DND-41 (cell line): ENCODE measurements at regions not wholly inside any gene's neighbourhood (a gene's known extent, or its start where the extent isn't known, plus 50 kb on each side); places are given as distances from the start of the nearest gene placed in this dataset.

Experiments
- ATAC-seq: fragments of 200-7000 bp; cut with Tn5 transposase; 3 replicates; pipeline ENCODE4 v1.9.1; 2021; ENCODE audit warnings: low read depth; ENCODE audit not compliant: insufficient read depth
- DNase-seq: peaks from one replicate; pipeline ENCODE4 v3.0.0-alpha.2; 2020
- H2AFZ ChIP-seq: 2 replicates; pipeline ENCODE4 v1.6.0; 2012; ENCODE audit warnings: low read depth, low read length
- H3K27ac ChIP-seq: 2 replicates; pipeline ENCODE4 v1.5.1; 2012; ENCODE audit warnings: low read length, inconsistent platforms
- H3K27me3 ChIP-seq: fragments of 200-600 bp; sonication (generic); 2 replicates; pipeline ENCODE4 v1.6.0; 2012; ENCODE audit warnings: low read length, mild to moderate bottlenecking, inconsistent platforms; ENCODE audit not compliant: insufficient read depth, poor library complexity
- H3K36me3 ChIP-seq: 2 replicates; pipeline ENCODE4 v1.5.1; 2012; ENCODE audit warnings: low read length, inconsistent platforms; ENCODE audit not compliant: insufficient read depth
- H3K4me1 ChIP-seq: 2 replicates; pipeline ENCODE4 v1.5.1; 2012; ENCODE audit warnings: mild to moderate bottlenecking, low read length; ENCODE audit not compliant: insufficient read depth
- H3K4me2 ChIP-seq: 2 replicates; pipeline ENCODE4 v1.6.0; 2012; ENCODE audit warnings: mild to moderate bottlenecking, moderate library complexity, low read length, inconsistent platforms; ENCODE audit not compliant: insufficient read depth
- H3K4me3 ChIP-seq, 2 experiments: fragments of 200-600 bp in 1 of 2; shearing (Covaris generic) in 1 of 2; 2 replicates each; pipeline ENCODE4 v1.5.1; 2012 to 2016; ENCODE audit warnings: inconsistent platforms in 2 of 2, low read length in 2 of 2, mild to moderate bottlenecking in 2 of 2, low read depth in 1 of 2, moderate library complexity in 1 of 2
- H3K79me2 ChIP-seq: 2 replicates; pipeline ENCODE4 v1.6.0; 2012; ENCODE audit warnings: low read length, inconsistent platforms; ENCODE audit not compliant: insufficient read depth
- H3K9ac ChIP-seq: 2 replicates; pipeline ENCODE4 v1.6.0; 2012; ENCODE audit warnings: low read depth, mild to moderate bottlenecking, inconsistent platforms, low read length, moderate library complexity
- H3K9me3 ChIP-seq: 2 replicates; pipeline ENCODE4 v1.5.1; 2012; ENCODE audit warnings: low read length, moderate library complexity, mild to moderate bottlenecking, inconsistent platforms; ENCODE audit not compliant: insufficient read depth, severe bottlenecking
- H4K20me1 ChIP-seq: 2 replicates; pipeline ENCODE4 v1.6.0; 2012; ENCODE audit warnings: low read length; ENCODE audit not compliant: insufficient read depth
- EZH2 ChIP-seq: IDR thresholded peaks from 3 replicates; pipeline ENCODE4 v1.6.1; 2012; ENCODE audit warnings: borderline replicate concordance, low read depth, mild to moderate bottlenecking, moderate library complexity, low read length, inconsistent platforms; ENCODE audit not compliant: severe bottlenecking
- TF ChIP-seq, protein P1 (sequence below): IDR thresholded peaks from 2 replicates; pipeline ENCODE4 v1.5.1; 2012; ENCODE audit warnings: borderline replicate concordance, low read length, moderate library complexity, mild to moderate bottlenecking; ENCODE audit not compliant: poor library complexity, severe bottlenecking; ENCODE audit errors: extremely low read depth

DNA sequence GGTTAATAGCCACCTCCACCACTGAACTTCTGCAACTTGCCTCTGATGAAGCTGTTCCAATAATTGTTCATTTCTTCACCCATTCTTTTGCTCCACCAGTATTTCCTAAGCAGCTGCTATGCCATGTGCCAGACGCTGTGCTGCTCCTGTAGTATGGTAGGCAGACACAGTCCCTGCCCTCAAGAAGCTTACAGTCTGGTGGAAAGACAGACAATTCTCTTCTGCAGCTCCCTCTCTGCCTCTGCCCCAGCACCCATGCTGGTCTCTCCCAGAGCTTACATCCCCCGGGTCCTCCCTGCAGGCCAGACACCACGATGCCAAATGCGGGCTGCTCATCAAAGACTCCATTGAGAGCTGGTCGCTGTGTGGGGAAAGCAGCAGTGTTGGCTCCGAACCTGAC, 111.6 kb upstream of the ESRRB start:
- ATAC-seq, result no peak

DNA sequence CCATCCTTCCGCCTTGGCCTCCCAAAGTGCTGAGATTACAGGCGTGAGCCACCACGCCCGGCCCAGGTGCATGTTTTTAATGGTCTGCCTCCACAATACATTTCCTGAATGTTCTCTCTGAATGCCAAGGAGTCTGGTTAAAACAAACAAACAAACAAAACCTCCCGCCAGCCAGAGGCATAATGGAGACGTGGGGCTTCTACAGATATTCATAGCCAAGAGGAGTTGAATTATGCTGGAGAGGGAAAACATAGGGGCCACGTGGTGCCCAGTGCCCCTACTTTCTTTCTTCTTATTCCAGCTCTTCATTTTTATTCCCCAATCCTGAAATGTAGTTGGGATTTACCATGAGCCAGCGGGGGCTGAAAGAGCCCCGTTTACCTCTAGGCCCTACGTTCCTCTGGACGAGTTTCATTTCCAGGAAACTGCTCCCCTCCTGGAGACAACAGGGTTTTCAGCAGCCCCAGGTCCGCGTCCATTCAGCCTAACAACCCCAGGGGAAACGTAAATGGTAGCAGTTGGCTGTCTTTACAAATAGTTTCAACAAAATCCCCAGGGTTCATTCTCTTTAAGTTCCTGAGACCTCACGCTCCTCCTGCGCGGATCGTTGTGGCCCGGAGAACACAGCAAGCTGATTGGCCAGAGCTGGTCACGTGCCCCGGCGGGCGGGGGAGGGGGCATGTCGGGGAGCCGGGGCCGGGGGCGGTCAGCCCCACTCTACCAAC, 108.5 kb upstream of the ESRRB start:
- Histone ChIP-seq H2AFZ (no peak overlapping the region), H3K36me3 (no peaks in the 10 kb centered on the region), H3K79me2 (no peaks in the 10 kb centered on the region), H3K4me1 (no peaks in the 10 kb centered on the region), H3K27ac (no peak overlapping the region), H3K4me3 (no peak overlapping the region), H4K20me1 (no peaks in the 10 kb centered on the region), H3K4me2 (no peak overlapping the region), H3K9me3 (no peaks in the 10 kb centered on the region), H3K27me3 (no peaks in the 10 kb centered on the region), H3K9ac (no peak overlapping the region)
- TF ChIP-seq, protein P1, sequence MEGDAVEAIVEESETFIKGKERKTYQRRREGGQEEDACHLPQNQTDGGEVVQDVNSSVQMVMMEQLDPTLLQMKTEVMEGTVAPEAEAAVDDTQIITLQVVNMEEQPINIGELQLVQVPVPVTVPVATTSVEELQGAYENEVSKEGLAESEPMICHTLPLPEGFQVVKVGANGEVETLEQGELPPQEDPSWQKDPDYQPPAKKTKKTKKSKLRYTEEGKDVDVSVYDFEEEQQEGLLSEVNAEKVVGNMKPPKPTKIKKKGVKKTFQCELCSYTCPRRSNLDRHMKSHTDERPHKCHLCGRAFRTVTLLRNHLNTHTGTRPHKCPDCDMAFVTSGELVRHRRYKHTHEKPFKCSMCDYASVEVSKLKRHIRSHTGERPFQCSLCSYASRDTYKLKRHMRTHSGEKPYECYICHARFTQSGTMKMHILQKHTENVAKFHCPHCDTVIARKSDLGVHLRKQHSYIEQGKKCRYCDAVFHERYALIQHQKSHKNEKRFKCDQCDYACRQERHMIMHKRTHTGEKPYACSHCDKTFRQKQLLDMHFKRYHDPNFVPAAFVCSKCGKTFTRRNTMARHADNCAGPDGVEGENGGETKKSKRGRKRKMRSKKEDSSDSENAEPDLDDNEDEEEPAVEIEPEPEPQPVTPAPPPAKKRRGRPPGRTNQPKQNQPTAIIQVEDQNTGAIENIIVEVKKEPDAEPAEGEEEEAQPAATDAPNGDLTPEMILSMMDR, result no peak
- TF ChIP-seq EZH2, result no peak
- no peak for ATAC-seq
- no peak for DNase-seq

More for the DNA sequence above, 111.6 kb upstream of the ESRRB start:
- H3K4me2 ChIP-seq, result no peak overlapping the region
- no peak overlapping the region for H3K4me3 ChIP-seq
- H3K9ac ChIP-seq, result no peak overlapping the region
- no peaks in the 10 kb centered on the region for H3K36me3 ChIP-seq
- H3K79me2 ChIP-seq, result no peaks in the 10 kb centered on the region
- H3K27ac ChIP-seq, result no peak overlapping the region
- no peaks in the 10 kb centered on the region for H3K27me3 ChIP-seq
- no peaks in the 10 kb centered on the region for H3K4me1 ChIP-seq
- TF ChIP-seq EZH2, result no peak
- TF ChIP-seq, protein P1, result no peak
- no peak overlapping the region for H2AFZ ChIP-seq
- no peaks in the 10 kb centered on the region for H3K9me3 ChIP-seq
- no peaks in the 10 kb centered on the region for H4K20me1 ChIP-seq
- no peak for DNase-seq

DNA sequence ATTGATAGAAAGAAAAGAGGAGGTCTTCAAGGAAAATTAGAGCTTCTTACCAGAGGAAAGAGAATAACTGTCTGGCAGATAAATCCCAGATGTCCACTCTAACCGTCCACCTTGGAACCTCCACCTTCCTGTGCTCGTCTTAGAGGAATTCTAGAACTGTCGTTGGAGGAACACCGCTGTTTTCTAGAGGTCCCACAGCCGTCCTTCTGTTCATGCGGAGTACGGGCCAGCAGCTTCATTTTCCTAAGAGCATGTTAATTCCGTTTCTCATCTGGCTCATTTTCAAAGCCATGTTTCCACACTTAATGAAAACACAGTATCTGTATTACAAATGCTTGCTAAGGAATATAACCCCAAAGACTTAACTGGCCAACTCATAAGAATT, 107.9 kb upstream of the ESRRB start:
- no peaks in the 10 kb centered on the region for H3K36me3 ChIP-seq
- H3K9me3 ChIP-seq, result no peaks in the 10 kb centered on the region
- no peaks in the 10 kb centered on the region for H3K4me1 ChIP-seq
- no peaks in the 10 kb centered on the region for H3K79me2 ChIP-seq
- no peak overlapping the region for H2AFZ ChIP-seq
- ATAC-seq (no peak), DNase-seq (no peak)
- no peak overlapping the region for H3K4me2 ChIP-seq
- H3K27ac ChIP-seq, result no peak overlapping the region
- TF ChIP-seq, protein P1, result no peak
- TF ChIP-seq EZH2, result no peak
- no peak overlapping the region for H3K9ac ChIP-seq
- H3K4me3 ChIP-seq, result no peak overlapping the region
- H4K20me1 ChIP-seq, result no peaks in the 10 kb centered on the region
- no peaks in the 10 kb centered on the region for H3K27me3 ChIP-seq
